ENCODE measurements at regions not wholly inside any gene's neighbourhood (a gene's known extent, or its start where the extent isn't known, plus 50 kb on each side); places are given as distances from the start of the nearest gene placed in this dataset.

GRCh38 chr3:72571638-72572114 is 276.6 kb downstream of the SHQ1 start:
- TF ChIP-seq CTCF (IDR thresholded peaks at IDR 0.05; ENCODE audit: poor library complexity) (no peak), EZH2phosphoT487 (IDR thresholded peaks at IDR 0.05; ENCODE audit: low read depth, severe bottlenecking, unreplicated experiment) (no peak)

Data from hepatocyte (in vitro differentiated cells).